ENCODE measurements at regions not wholly inside any gene's neighbourhood (a gene's known extent, or its start where the extent isn't known, plus 50 kb on each side); places are given as distances from the start of the nearest gene placed in this dataset.
A peak's percentile ranks its signal among the peaks of the same experiment; 100 is the strongest.

DNA sequence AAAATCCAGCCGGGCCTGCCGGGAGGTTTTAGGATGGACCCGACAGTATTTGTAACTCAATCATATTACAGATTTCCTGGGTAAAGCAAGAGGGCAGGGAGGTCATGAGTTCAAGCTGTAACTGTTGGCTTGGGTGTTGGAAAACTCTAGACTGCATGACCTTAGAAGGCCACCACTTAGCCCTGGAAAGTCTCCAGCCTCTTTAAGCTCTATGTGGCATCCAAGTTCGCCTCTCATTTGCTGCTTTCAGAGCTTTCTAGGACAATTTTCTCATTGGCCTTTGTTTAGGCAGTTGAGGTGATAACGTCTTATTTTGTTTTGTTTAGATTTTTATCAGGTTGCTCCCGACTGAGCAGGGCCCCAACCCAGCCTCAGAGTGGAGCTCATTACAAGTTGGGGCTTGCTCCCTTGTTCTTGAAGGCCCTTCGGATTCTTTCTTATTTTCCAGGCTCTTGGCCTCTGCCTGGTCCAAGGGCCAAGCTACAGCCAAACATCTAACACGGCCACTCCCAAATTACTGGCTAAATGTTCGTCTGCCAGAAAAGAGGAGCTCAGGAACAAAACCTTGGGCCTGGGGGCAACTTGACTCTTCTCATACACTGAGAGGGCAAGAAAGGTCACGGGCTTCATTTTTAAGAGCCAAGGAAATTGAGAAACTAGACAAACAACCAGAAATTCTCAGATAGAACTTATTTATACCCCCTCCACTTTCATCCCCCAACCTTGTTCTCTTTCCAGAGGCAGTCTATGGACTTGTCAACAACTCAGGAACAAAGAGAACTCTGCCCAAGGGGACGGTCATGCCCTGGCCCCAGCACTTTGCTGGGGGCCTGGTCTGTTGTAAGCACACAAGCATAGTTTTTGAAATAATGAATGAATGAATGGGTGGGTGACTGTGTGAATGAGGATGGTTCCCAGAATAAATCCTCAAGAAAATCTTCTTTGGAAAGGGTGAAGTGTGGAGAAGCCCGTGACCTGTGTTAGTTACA lies 526.9 kb downstream of the BNC2 start:
- no peak for DNase-seq (ENCODE audit: low spot score)

DNA sequence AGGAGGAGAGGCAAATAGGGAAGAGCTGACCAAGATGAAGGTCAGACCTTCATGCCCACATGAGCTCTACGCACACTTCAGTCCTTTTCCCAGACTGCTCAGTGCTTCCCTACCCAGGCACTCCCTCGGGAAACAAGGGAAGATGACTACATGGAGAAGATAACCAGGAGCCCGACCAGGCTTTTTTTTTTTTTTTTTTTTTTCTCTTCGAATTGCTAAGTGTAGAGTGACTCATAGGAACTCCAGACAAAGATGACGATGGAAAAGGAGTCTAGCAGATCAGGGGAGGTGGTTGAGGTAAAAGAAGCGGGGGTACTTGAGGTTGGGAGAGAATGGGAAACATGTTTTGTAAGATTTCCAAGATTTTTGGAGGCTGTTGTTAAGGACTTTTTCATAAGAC lies 526.1 kb downstream of the BNC2 start:
- peak; percentile 87 for DNase-seq (ENCODE audit: low spot score)

DNA sequence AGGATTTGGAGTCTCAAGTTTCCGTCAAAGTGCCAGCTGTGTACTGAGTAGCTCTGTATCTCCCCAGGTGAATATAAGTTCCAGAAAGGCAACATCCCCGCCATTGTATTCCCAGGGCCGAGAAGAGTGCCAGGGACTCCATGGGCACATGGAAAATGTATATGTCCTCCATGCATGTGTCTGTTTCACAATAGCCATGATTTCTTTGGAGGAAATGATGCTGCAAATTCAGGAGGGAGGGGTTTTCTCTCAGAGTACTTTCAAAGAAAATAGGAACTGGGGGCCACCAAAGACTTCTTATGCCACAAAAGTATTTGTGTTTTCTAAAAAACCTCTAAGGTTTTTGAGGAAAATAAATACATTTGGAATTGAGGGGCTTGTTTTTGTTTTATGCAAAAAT lies 524.6 kb downstream of the BNC2 start:
- DNase-seq (ENCODE audit: low spot score), result no peak

DNA sequence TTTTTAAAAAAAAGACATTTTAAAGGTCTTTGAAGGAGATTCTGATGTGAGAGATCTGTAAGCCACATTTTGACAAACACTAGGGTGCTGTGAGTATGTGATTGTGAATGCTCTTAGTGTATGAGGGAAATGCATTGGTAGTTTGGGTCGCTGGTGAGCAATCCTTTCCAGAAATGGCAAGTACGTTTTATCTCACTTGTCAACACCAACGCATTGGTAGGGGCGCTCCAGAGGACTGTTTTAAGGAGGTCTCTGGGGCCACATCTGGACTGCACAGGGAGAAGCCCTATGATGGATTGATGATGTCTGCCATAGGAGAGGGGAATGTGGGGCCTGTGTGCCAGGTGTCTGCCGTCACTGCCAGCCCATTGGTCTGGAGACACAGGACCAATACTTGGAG lies 522.6 kb downstream of the BNC2 start:
- DNase-seq (ENCODE audit: low spot score), result no peak

DNA sequence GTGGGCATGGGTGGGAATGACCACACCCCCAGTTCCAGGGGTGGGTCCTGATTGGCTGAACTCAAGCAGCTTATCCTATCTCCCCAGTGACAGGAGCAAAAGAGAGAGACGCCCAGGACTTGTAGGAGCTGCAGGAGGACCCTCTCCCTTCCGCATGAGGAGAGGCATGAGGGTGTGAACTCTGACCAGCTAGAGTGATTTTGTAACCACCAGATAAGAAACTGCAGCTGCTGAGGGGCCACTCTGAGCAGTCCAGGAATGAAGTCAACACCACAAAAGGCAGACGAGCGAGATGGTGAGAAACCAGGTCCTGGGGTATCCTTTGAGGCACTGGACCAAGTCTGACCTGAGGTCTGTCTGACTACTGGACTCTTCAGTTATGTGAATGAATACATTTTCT lies 521.9 kb downstream of the BNC2 start:
- no peak for DNase-seq (ENCODE audit: low spot score)

DNA sequence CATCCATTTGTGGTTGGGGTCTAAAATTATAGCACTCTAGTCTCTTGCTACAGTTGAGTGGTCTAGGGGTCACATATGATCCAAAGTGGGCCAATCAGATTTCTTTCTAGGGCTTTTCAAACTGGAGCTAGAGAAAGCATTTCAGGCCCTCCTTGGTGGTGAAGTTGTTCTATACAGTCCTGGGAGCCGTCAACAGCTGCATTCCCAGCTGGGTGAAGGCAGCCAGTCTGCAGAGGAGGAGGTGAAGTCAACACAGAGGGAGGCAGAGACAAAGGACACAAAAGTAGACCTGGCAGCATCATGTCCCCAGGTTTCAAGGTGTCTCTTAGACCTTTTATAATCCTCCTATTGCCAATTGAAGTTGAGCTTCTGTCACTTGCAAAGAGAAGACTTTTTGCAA lies 518.2 kb downstream of the BNC2 start:
- DNase-seq (ENCODE audit: low spot score), result no peak

DNA sequence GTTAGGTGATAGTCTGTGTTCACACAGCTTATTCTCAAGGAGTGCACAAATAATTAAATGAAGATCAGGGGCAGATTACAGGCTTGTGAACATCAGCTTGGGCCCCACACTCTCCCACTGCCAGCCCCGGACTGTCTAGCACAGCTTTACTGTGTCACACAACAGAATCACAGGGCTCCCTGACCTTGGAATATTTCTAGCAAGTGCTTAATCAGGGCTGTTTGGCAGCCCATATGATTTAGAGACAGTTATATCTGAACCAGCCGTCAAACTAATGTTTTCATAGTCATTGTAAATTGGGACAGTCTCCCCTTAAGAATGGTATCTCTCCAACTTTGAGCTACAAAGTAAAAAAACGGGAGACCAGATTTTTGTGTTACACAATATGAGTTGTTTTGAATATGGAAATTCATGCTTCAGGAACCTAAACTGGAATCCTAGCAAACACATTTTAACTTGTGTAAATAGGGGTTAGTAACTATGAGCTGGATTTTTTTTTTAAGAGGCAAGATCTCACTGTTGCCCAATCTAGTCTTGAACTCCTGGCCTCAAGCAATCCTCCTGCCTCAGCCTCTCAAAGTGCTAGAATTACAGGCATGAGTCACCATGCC lies 517.6 kb downstream of the BNC2 start:
- no peak for DNase-seq (ENCODE audit: low spot score)

DNA sequence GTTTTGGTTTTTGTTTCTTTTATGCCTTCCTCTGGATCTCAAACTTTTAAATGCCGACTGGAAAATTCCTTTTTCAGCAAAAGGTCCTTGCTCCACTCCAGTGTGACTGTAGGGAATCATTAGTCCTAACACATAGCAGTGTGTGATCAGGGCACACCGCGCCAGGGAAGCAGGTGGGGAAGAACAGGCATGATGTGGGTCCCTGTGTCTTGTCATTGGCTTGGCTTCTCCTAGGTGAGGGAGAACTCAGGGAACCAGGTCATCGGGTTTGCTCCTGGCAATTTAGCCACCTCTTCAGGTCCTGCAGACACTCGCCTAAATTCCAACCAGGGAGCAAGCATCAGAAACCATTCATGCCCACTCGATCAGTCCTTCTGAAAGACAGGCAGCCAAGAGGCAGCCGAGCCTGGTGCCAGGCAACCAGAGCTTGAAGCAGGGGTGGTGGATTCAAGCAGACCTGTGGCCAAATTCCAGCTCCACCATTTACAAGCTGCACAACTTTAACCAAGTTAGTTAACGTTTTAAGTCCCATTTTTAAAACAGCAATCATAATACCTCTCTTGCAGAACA lies 514.2 kb downstream of the BNC2 start:
- no peak for DNase-seq (ENCODE audit: low spot score)

DNA sequence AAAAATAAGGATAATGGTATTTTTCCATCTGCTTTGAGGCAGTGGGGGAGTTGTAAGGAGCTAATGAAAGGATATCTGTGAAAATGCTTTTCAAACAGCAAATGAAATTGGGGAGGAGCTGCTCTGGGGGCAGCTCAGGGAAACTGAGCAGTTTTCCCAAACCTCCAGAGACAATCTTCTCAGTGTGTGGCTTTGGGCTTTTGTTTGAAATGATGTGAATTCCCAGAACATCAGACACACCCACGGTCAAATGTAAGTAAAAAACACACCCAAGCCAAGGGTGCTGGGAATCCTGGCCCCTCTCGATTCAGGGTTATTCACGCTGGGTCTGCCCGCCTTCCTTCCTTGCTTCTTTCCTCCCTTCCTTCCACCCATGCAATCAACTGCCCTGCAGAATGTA lies 512.6 kb downstream of the BNC2 start:
- DNase-seq (ENCODE audit: low spot score), result no peak

DNA sequence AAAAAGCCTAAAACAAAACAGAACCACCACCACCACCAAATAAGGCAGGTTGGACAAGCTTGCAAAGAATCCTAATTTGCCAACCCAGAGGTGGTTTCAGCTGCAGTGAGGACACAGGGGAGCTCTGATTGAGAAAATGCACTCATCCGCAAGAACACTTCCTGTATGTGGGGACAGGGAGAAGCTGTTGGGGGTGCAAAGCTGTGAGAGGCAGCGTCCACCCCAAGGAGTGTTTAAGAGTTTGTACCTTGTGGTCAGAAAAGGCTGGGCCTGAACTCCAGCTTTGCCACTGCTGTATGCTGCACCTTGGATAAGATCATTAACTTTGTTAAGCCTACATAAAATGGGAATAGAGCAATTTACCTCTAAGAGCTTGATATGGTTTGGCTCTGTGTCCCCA lies 511.7 kb downstream of the BNC2 start:
- DNase-seq (ENCODE audit: low spot score), result no peak
